Tibial nerve (tissue), 4 donors: ENCODE measurements at regions not wholly inside any gene's neighbourhood (a gene's known extent, or its start where the extent isn't known, plus 50 kb on each side); places are given as distances from the start of the nearest gene placed in this dataset.

Source experiments
- DNase-seq, 2 donors: peaks; one replicate each; pipeline ENCODE4 v3.0.0-alpha.2; 2019; ENCODE audit warnings: low spot score in 2 of 2
- H3K27ac ChIP-seq, 4 donors: fragments of 200-600 bp; sonication (generic) in 3 of 4; one replicate each; pipeline ENCODE4 v1.5.1; 2017 to 2019; ENCODE audit warnings: mild to moderate bottlenecking in 1 of 4
- H3K27me3 ChIP-seq, 2 donors: fragments of 200-600 bp; sonication (generic) in 1 of 2; one replicate each; pipeline versions ENCODE4 v1.5.1 to v1.6.0; 2017 to 2019
- H3K36me3 ChIP-seq, 3 donors: fragments of 200-600 bp; sonication (generic); one replicate each; pipeline ENCODE4 v1.5.1; 2018 to 2019
- H3K4me1 ChIP-seq, 4 donors: fragments of 200-600 bp; sonication (generic) in 3 of 4; one replicate each; pipeline ENCODE4 v1.5.1; 2017 to 2019
- H3K4me3 ChIP-seq, 4 donors: fragments of 200-600 bp; sonication (generic) in 3 of 4; one replicate each; pipeline ENCODE4 v1.5.1; 2017 to 2019; ENCODE audit warnings: mild to moderate bottlenecking in 1 of 4, moderate library complexity in 1 of 4
- H3K9me3 ChIP-seq, 4 donors: fragments of 200-600 bp; sonication (generic) in 3 of 4; one replicate each; pipeline ENCODE4 v1.5.1; 2017 to 2019
- CTCF ChIP-seq, 5 experiments: fragments of 200-600 bp in 3 of 5; fragments of 450-650 bp in 2 of 5; sonication (generic) in 3 of 5; IDR thresholded peaks; one replicate each; pipeline ENCODE4 v1.5.1; 2016 to 2019; ENCODE audit warnings: antibody characterized with exemption in 5 of 5, mild to moderate bottlenecking in 3 of 5, moderate library complexity in 2 of 5
- EP300 ChIP-seq, 2 donors: sonication (generic); formaldehyde crosslinking; IDR thresholded peaks; one replicate each; pipeline ENCODE4 v1.6.1; 2017; ENCODE audit warnings: antibody characterized with exemption in 2 of 2, mild to moderate bottlenecking in 1 of 2
- POLR2A ChIP-seq, 2 donors: fragments of 450-650 bp; IDR thresholded peaks; one replicate each; pipeline ENCODE4 v1.6.1; 2017; ENCODE audit warnings: antibody characterized with exemption in 2 of 2, mild to moderate bottlenecking in 2 of 2, moderate library complexity in 2 of 2
- WGBS, 2 donors: methylation state at CpG; one replicate each; pipeline ENCODE4 v1.1.5; 2018; 5-methylcytosine and 5-hydroxymethylcytosine counted together

- H3K27me3 ChIP-seq: no peaks in the 10 kb centered on the region
- no peak overlapping the region for H3K4me3 ChIP-seq
- H3K9me3 ChIP-seq: no peaks in the 10 kb centered on the region
- DNase-seq: no peak
- 63 to 65% methylated on average over 9 of the region's 9 CpGs for WGBS, 2 donors
- no peaks in the 10 kb centered on the region for H3K36me3 ChIP-seq
- no peaks in the 10 kb centered on the region for H3K4me1 ChIP-seq
- TF ChIP-seq CTCF (IDR thresholded peaks at IDR 0.05): no peak
- no peak for TF ChIP-seq EP300 (IDR thresholded peaks at IDR 0.05)
- no peak for TF ChIP-seq POLR2A (IDR thresholded peaks at IDR 0.05)
- H3K27ac ChIP-seq: no peak overlapping the region
These were observed 53.6 kb upstream of the ATP8B1 start for GRCh38 chr18:57856557-57857280.

- TF ChIP-seq POLR2A (IDR thresholded peaks at IDR 0.05) (no peak), EP300 (IDR thresholded peaks at IDR 0.05) (no peak), CTCF (IDR thresholded peaks at IDR 0.05) (no peak)
These were observed 53.0 kb upstream of the ATP8B1 start for GRCh38 chr18:57856128-57856527.

GRCh38 chr18:57855551-57855950 is 52.4 kb upstream of the ATP8B1 start:
- no peak for DNase-seq
- WGBS, 2 donors: 71 to 80% methylated on average over 2 of the region's 2 CpGs

More at GRCh38 chr18:57856128-57856527, 53.0 kb upstream of the ATP8B1 start:
- 71 to 78% methylated on average over 3 of the region's 3 CpGs for WGBS, 2 donors
- Histone ChIP-seq H3K4me1 (no peaks in the 10 kb centered on the region), H3K9me3 (no peaks in the 10 kb centered on the region), H3K36me3 (no peaks in the 10 kb centered on the region), H3K27ac (no peak overlapping the region), H3K4me3 (no peak overlapping the region), H3K27me3 (no peaks in the 10 kb centered on the region)
- DNase-seq: no peak

GRCh38 chr18:57854726-57855125 is 51.6 kb upstream of the ATP8B1 start:
- 39 to 45% methylated on average over 3 of the region's 3 CpGs for WGBS, 2 donors
- Histone ChIP-seq H3K4me1 (no peaks in the 10 kb centered on the region), H3K27ac (no peak overlapping the region), H3K36me3 (no peaks in the 10 kb centered on the region), H3K27me3 (no peaks in the 10 kb centered on the region), H3K4me3 (no peak overlapping the region), H3K9me3 (peaks cover 0 to 6% (median 0%) of the 10 kb centered on the region in 4 donors)
- TF ChIP-seq CTCF (IDR thresholded peaks at IDR 0.05) (no peak), POLR2A (IDR thresholded peaks at IDR 0.05) (no peak), EP300 (IDR thresholded peaks at IDR 0.05) (no peak)
- no peak for DNase-seq

More at GRCh38 chr18:57855551-57855950, 52.4 kb upstream of the ATP8B1 start:
- TF ChIP-seq EP300 (IDR thresholded peaks at IDR 0.05) (no peak), CTCF (IDR thresholded peaks at IDR 0.05) (no peak), POLR2A (IDR thresholded peaks at IDR 0.05) (no peak)
- Histone ChIP-seq H3K9me3 (no peaks in the 10 kb centered on the region), H3K27me3 (no peaks in the 10 kb centered on the region), H3K4me3 (no peak overlapping the region), H3K36me3 (no peaks in the 10 kb centered on the region), H3K4me1 (no peaks in the 10 kb centered on the region), H3K27ac (no peak overlapping the region)

GRCh38 chr18:57853864-57854263 is 50.7 kb upstream of the ATP8B1 start:
- no peak overlapping the region for H3K4me3 ChIP-seq
- WGBS, 2 donors: 85 to 91% methylated on average over 2 of the region's 2 CpGs
- peaks cover 0 to 7% (median 0%) of the 10 kb centered on the region in 4 donors for H3K9me3 ChIP-seq
- H3K4me1 ChIP-seq: no peaks in the 10 kb centered on the region
- H3K27ac ChIP-seq: no peak overlapping the region
- DNase-seq: no peak
- H3K36me3 ChIP-seq: no peaks in the 10 kb centered on the region
- TF ChIP-seq CTCF (IDR thresholded peaks at IDR 0.05): no peak
- no peak for TF ChIP-seq EP300 (IDR thresholded peaks at IDR 0.05)
- TF ChIP-seq POLR2A (IDR thresholded peaks at IDR 0.05): no peak
- H3K27me3 ChIP-seq: no peaks in the 10 kb centered on the region
